ENCODE measurements at regions not wholly inside any gene's neighbourhood (a gene's known extent, or its start where the extent isn't known, plus 50 kb on each side); places are given as distances from the start of the nearest gene placed in this dataset.

GRCh38 chr1:200228081-200228480 is 181.8 kb downstream of the ZNF281 start:
- H3K4me1 Mint-ChIP-seq (ENCODE audit: low read depth, unreplicated experiment): no peaks in the 10 kb centered on the region
- no peaks in the 10 kb centered on the region for H3K9me3 ChIP-seq
- TF ChIP-seq, protein P1, sequence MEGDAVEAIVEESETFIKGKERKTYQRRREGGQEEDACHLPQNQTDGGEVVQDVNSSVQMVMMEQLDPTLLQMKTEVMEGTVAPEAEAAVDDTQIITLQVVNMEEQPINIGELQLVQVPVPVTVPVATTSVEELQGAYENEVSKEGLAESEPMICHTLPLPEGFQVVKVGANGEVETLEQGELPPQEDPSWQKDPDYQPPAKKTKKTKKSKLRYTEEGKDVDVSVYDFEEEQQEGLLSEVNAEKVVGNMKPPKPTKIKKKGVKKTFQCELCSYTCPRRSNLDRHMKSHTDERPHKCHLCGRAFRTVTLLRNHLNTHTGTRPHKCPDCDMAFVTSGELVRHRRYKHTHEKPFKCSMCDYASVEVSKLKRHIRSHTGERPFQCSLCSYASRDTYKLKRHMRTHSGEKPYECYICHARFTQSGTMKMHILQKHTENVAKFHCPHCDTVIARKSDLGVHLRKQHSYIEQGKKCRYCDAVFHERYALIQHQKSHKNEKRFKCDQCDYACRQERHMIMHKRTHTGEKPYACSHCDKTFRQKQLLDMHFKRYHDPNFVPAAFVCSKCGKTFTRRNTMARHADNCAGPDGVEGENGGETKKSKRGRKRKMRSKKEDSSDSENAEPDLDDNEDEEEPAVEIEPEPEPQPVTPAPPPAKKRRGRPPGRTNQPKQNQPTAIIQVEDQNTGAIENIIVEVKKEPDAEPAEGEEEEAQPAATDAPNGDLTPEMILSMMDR (IDR thresholded peaks at IDR 0.05; ENCODE audit: insufficient read depth in 1 of 2, low read depth in 1 of 2, low read length in 1 of 2, severe bottlenecking in 1 of 2, unreplicated experiment in 1 of 2): no peak
- no peak overlapping the region for H3K4me3 ChIP-seq (ENCODE audit: low read depth, low read length)
- no peaks in the 10 kb centered on the region for H3K27me3 Mint-ChIP-seq (ENCODE audit: insufficient read depth, unreplicated experiment)
- ChIA-PET POLR2A (no interaction called here), CTCF (no interaction called here)
- DNase-seq: no peak
- H3K36me3 Mint-ChIP-seq (ENCODE audit: insufficient read depth, unreplicated experiment): no peaks in the 10 kb centered on the region
- H3K36me3 ChIP-seq (ENCODE audit: control insufficient read depth, insufficient read depth, low read length): no peaks in the 10 kb centered on the region
- no peak overlapping the region for H3K4me3 Mint-ChIP-seq (ENCODE audit: unreplicated experiment)
- BruUV-seq (replicated peaks): no TSS peak
- no peaks in the 10 kb centered on the region for H3K27me3 ChIP-seq (replicated peaks; ENCODE audit: control insufficient read depth, insufficient read depth, low read length)
- no peaks in the 10 kb centered on the region for H3K9me3 Mint-ChIP-seq (ENCODE audit: unreplicated experiment)
- peaks cover 8% of the 10 kb centered on the region; the same call in 1 of the 2 replicates for H3K4me1 ChIP-seq
- intact Hi-C loops (cut with micrococcal nuclease; ENCODE audit: unreplicated experiment): no loop called here
- H3K27ac Mint-ChIP-seq (ENCODE audit: unreplicated experiment): no peak overlapping the region
